GM06990 (cell line): ENCODE measurements at regions not wholly inside any gene's neighbourhood (a gene's known extent, or its start where the extent isn't known, plus 50 kb on each side); places are given as distances from the start of the nearest gene placed in this dataset.

Experiments used
- DNase-seq: peaks from one replicate; pipeline ENCODE4 v3.0.0-alpha.2; 2011; ENCODE audit not compliant: insufficient read length; ENCODE audit errors: extremely low read depth
- H3K27me3 ChIP-seq: replicated peaks from 2 replicates; pipeline ENCODE4 v1.6.0; 2011; ENCODE audit warnings: low read length; ENCODE audit not compliant: control insufficient read depth, insufficient read depth
- H3K36me3 ChIP-seq: 2 replicates; pipeline ENCODE4 v1.5.1; 2011; ENCODE audit warnings: low read length; ENCODE audit not compliant: control insufficient read depth, insufficient read depth
- H3K4me3 ChIP-seq: replicated peaks from 2 replicates; pipeline ENCODE4 v1.5.1; 2011; ENCODE audit warnings: low read depth, mild to moderate bottlenecking, control low read depth, low read length
- TF ChIP-seq, protein P1 (sequence below): IDR thresholded peaks from 2 replicates; pipeline ENCODE4 v1.5.1; 2011; ENCODE audit warnings: low read length, control low read depth, mild to moderate bottlenecking, inconsistent platforms; ENCODE audit not compliant: insufficient read depth, poor library complexity, severe bottlenecking

DNA sequence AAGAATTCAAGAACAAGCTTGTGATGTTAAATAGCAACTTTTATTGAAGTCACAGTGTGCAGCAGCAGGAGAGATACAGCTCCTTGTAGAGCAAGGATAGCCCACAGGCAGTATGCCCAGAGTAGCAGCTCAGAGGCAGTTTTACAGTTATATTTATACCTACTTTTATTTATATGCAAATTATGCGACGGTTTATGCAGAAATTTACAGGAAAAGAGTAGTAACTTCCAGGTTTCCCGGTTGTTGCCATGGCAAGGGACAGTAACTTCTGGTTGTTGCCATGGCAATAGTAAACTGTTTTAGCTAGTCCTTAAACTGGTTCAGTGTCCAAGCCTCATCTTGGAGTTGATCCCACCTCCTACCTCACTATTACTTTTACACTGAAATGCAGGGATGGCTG is 344.6 kb upstream of the LYPLAL1 start:
- TF ChIP-seq, protein P1, sequence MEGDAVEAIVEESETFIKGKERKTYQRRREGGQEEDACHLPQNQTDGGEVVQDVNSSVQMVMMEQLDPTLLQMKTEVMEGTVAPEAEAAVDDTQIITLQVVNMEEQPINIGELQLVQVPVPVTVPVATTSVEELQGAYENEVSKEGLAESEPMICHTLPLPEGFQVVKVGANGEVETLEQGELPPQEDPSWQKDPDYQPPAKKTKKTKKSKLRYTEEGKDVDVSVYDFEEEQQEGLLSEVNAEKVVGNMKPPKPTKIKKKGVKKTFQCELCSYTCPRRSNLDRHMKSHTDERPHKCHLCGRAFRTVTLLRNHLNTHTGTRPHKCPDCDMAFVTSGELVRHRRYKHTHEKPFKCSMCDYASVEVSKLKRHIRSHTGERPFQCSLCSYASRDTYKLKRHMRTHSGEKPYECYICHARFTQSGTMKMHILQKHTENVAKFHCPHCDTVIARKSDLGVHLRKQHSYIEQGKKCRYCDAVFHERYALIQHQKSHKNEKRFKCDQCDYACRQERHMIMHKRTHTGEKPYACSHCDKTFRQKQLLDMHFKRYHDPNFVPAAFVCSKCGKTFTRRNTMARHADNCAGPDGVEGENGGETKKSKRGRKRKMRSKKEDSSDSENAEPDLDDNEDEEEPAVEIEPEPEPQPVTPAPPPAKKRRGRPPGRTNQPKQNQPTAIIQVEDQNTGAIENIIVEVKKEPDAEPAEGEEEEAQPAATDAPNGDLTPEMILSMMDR = no peak
- Histone ChIP-seq H3K36me3 (no peaks in the 10 kb centered on the region), H3K4me3 (no peak overlapping the region), H3K27me3 (no peaks in the 10 kb centered on the region)
- no peak for DNase-seq

GRCh38 chr1:218835609-218836008 is 338.1 kb upstream of the LYPLAL1 start:
- no peak overlapping the region for H3K4me3 ChIP-seq
- H3K36me3 ChIP-seq = no peaks in the 10 kb centered on the region
- H3K27me3 ChIP-seq = no peaks in the 10 kb centered on the region
- no peak for DNase-seq
- TF ChIP-seq, protein P1 = no peak

DNA sequence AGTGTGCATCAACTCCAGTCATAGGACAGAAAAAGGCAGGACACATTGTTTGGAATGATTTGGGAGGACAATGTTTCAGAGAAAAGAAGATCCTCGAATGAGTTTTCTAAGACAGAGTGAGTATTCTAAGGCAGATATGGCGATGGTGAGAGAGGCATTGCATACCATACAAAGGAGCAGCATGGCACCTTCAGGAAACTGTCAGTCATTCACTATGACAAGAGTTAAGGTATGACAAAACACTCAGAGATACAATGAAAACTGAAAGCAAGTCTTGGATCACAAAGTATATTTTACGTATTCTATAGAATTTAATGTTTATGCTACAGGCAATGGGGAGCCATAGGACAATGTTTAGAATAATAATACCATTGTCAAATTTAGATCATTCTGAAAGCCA is 337.4 kb upstream of the LYPLAL1 start:
- Histone ChIP-seq H3K27me3 (no peaks in the 10 kb centered on the region), H3K36me3 (no peaks in the 10 kb centered on the region), H3K4me3 (no peak overlapping the region)
- TF ChIP-seq, protein P1 = no peak
- no peak for DNase-seq

GRCh38 chr1:218837051-218837450 is 336.6 kb upstream of the LYPLAL1 start:
- H3K27me3 ChIP-seq = no peaks in the 10 kb centered on the region
- no peak overlapping the region for H3K4me3 ChIP-seq
- no peaks in the 10 kb centered on the region for H3K36me3 ChIP-seq
- no peak for DNase-seq
- TF ChIP-seq, protein P1 = no peak

- Histone ChIP-seq H3K36me3 (no peaks in the 10 kb centered on the region), H3K4me3 (no peak overlapping the region), H3K27me3 (no peaks in the 10 kb centered on the region)
- TF ChIP-seq, protein P1 = no peak
- no peak for DNase-seq
Observed at GRCh38 chr1:218845589-218845988, 328.1 kb upstream of the LYPLAL1 start.

GRCh38 chr1:218846181-218846580 is 327.5 kb upstream of the LYPLAL1 start:
- H3K36me3 ChIP-seq = no peaks in the 10 kb centered on the region
- DNase-seq = no peak
- no peaks in the 10 kb centered on the region for H3K27me3 ChIP-seq
- TF ChIP-seq, protein P1 = no peak
- H3K4me3 ChIP-seq = no peak overlapping the region
